Nephron (organoid): ENCODE measurements at regions not wholly inside any gene's neighbourhood (a gene's known extent, or its start where the extent isn't known, plus 50 kb on each side); places are given as distances from the start of the nearest gene placed in this dataset.

Experiments used
- H3K27ac Mint-ChIP-seq, 3 experiments: 2 replicates each; pipeline ENCODE4 v1.8.0; 2020; ENCODE audit warnings: mixed read lengths in 3 of 3, mild to moderate bottlenecking in 2 of 3, moderate library complexity in 1 of 3
- H3K27me3 Mint-ChIP-seq: 2 replicates; pipeline ENCODE4 v1.8.0; 2021; ENCODE audit warnings: low read depth, mild to moderate bottlenecking, moderate library complexity, mixed read lengths
- H3K36me3 Mint-ChIP-seq: 2 replicates; pipeline ENCODE4 v1.8.0; 2020; ENCODE audit warnings: low read depth, mixed read lengths
- H3K4me1 Mint-ChIP-seq: 2 replicates; pipeline ENCODE4 v1.8.0; 2020; ENCODE audit warnings: mixed read lengths
- H3K4me3 Mint-ChIP-seq, 3 experiments: 2 replicates each; pipeline ENCODE4 v1.8.0; 2020; ENCODE audit warnings: mild to moderate bottlenecking in 3 of 3, mixed read lengths in 3 of 3, moderate library complexity in 2 of 3
- H3K9me3 Mint-ChIP-seq: 2 replicates; pipeline ENCODE4 v1.8.0; 2020; ENCODE audit warnings: mixed read lengths
- TF ChIP-seq, protein P1 (sequence below), 3 experiments: fragments of 200-600 bp; sonication (generic); IDR thresholded peaks; one replicate each; pipeline ENCODE4 v1.5.0; 2021; ENCODE audit warnings: antibody characterized with exemption in 3 of 3; ENCODE audit not compliant: unreplicated experiment in 3 of 3

DNA sequence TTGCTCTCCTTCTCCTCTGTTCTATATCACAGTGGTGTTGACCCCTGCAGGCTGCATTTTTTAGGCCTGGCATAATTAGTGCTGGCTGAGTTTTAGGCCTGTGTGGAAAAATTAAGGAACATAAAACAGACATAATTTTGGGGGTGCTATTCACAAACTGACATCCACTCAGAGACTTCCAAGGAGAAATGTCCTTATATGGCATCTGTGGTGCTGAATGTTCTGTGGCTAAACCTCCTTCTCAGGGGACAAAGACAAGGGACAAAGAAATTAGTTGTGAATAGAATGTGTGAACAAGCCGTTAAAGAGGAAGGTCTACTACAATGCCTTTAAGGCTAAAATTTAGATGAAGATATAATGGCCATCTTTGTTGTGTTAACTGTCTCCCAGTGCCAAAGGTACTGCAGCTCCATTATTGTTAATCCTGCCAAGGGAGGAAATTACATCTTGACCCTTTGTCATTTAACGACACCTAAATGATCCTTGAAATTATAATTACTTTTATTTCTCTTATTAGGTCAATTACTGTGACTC lies 870.0 kb upstream of the CHAC2 start:
- Mint-ChIP-seq H3K4me1 (no peaks in the 10 kb centered on the region), H3K27ac (no peak overlapping the region), H3K27me3 (no peaks in the 10 kb centered on the region), H3K9me3 (peaks cover 36% of the 10 kb centered on the region), H3K36me3 (no peaks in the 10 kb centered on the region), H3K4me3 (no peak overlapping the region)
- TF ChIP-seq, protein P1, sequence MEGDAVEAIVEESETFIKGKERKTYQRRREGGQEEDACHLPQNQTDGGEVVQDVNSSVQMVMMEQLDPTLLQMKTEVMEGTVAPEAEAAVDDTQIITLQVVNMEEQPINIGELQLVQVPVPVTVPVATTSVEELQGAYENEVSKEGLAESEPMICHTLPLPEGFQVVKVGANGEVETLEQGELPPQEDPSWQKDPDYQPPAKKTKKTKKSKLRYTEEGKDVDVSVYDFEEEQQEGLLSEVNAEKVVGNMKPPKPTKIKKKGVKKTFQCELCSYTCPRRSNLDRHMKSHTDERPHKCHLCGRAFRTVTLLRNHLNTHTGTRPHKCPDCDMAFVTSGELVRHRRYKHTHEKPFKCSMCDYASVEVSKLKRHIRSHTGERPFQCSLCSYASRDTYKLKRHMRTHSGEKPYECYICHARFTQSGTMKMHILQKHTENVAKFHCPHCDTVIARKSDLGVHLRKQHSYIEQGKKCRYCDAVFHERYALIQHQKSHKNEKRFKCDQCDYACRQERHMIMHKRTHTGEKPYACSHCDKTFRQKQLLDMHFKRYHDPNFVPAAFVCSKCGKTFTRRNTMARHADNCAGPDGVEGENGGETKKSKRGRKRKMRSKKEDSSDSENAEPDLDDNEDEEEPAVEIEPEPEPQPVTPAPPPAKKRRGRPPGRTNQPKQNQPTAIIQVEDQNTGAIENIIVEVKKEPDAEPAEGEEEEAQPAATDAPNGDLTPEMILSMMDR (IDR thresholded peaks at IDR 0.05; ENCODE audit: unreplicated experiment in 3 of 3): no peak

DNA sequence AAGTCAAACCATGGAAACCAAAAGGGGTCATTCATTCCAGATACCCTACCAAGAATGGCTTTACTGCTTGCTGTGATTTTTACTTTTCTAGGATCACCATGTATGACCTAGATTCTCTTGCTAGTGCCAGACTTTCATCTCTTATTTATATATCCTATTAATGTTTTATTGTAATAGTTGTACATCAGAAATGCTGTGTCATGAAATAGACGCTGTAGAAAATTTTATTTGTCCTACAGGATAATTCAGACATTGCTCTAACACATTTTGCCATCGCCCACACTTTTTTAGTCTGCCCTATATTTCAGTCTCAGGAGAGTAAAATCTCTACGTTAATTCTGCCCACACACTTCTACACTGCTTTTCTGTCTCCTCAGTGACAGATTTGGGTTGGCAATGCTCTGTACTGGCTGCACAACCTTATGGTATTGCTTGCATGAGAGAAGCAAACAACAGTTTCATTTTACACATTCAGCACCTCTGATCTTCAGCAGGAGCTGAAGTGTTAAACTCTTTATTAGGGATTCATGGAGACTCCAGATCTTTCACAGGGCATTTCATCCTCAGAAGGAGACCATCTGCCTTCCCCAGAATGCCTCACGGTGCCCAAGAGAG lies 871.8 kb upstream of the CHAC2 start:
- Mint-ChIP-seq H3K27me3 (no peaks in the 10 kb centered on the region), H3K36me3 (no peaks in the 10 kb centered on the region), H3K4me1 (no peaks in the 10 kb centered on the region), H3K4me3 (no peak overlapping the region), H3K9me3 (peaks cover 35% of the 10 kb centered on the region), H3K27ac (no peak overlapping the region)
- TF ChIP-seq, protein P1 (IDR thresholded peaks at IDR 0.05; ENCODE audit: unreplicated experiment in 3 of 3): no peak

DNA sequence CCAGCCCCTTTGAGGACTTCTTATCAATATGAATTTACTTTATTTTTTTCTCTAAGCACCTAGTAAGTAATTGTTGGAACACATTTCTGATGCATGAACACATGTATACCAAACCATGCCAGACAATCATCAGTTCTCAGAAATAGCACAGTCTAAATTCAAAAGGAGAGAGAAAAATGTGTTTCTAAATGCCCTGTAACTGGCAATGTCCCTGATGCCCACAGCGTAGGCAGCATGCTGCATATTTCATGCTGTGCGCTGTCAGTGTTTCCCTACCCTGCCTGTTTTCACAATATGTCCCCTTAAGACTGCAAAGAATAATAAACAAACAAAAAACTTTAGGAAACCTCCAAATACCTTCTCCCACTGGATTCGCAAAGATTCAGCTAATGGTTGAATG lies 881.0 kb upstream of the CHAC2 start:
- Mint-ChIP-seq H3K36me3 (no peaks in the 10 kb centered on the region), H3K4me1 (no peaks in the 10 kb centered on the region), H3K27me3 (no peaks in the 10 kb centered on the region), H3K27ac (no peak overlapping the region), H3K9me3 (peaks cover 4% of the 10 kb centered on the region), H3K4me3 (no peak overlapping the region)
- TF ChIP-seq, protein P1 (IDR thresholded peaks at IDR 0.05; ENCODE audit: unreplicated experiment in 3 of 3): no peak

DNA sequence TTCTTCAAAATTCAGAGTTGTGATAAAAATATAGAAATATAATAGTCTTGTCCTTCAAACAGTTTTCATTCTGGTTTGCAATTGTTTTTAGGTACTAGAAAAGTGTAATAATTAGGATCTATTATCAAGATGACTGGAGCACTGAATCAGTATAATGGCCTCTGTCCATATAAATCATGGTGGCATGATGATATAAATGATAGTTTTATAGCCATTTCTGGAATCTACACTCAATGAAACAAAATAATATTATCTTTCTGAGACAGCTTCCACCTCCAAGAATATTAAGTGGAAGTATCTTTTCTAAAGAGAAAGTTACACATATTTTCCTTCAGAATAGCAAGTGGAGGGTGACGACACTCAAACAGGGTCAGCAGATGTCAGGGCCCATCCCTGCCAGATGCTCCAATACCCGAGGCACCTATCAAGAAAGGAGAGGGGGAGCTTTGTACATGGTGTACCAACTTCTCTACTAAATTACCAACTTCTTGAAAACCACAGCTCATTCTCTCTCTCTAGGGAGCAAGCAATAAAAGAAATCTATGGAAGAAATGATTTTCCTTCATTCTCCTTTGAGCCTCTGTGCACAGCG lies 882.7 kb upstream of the CHAC2 start:
- Mint-ChIP-seq H3K4me1 (no peaks in the 10 kb centered on the region), H3K36me3 (no peaks in the 10 kb centered on the region), H3K4me3 (no peak overlapping the region), H3K27ac (no peak overlapping the region), H3K9me3 (no peaks in the 10 kb centered on the region), H3K27me3 (no peaks in the 10 kb centered on the region)
- TF ChIP-seq, protein P1 (IDR thresholded peaks at IDR 0.05; ENCODE audit: unreplicated experiment in 3 of 3): no peak

DNA sequence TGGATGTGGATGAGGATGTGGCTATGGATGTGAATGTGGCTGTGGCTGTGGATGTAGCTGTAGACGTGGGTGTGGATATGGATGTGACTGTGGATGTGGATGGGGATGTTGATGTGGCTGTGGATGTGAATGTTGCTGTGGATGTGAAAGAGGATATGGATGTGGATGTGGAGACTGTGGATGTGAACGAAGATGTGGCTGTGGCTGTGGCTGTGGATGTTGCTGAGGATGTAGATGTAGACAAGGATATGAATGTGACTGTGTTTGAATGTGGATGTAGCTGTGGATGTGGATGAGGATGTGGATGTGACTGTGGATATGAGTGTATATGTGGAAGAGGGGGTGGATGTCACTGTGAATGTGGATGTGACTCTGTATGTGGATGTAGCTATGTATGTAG lies 884.6 kb upstream of the CHAC2 start:
- Mint-ChIP-seq H3K9me3 (no peaks in the 10 kb centered on the region), H3K36me3 (no peaks in the 10 kb centered on the region), H3K4me1 (no peaks in the 10 kb centered on the region), H3K27me3 (no peaks in the 10 kb centered on the region), H3K27ac (no peak overlapping the region), H3K4me3 (no peak overlapping the region)
- TF ChIP-seq, protein P1 (IDR thresholded peaks at IDR 0.05; ENCODE audit: unreplicated experiment in 3 of 3): no peak

DNA sequence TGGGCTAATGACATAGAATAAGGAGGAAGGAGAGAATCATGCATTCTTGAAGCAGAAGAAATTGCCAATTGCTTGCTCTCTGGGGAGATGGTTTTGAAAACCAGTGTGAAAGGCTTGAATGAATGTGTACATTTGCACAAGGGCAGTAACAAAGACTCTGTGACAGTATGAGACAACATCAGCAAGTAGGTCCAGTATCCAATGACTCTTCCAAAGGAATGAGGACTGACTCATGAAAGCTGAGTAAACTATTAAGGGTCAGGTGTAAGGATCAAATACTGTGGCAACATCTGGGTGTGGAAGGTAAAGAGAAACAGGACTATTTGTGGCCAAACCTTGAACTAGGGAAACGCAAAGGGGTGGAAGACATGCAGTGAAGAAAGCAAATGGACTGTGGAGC lies 886.0 kb upstream of the CHAC2 start:
- H3K27me3 Mint-ChIP-seq: no peaks in the 10 kb centered on the region
- TF ChIP-seq, protein P1 (IDR thresholded peaks at IDR 0.05; ENCODE audit: unreplicated experiment in 3 of 3): no peak
- H3K4me3 Mint-ChIP-seq: no peak overlapping the region

More for the DNA sequence above, 886.0 kb upstream of the CHAC2 start:
- H3K4me1 Mint-ChIP-seq: no peaks in the 10 kb centered on the region
- no peaks in the 10 kb centered on the region for H3K9me3 Mint-ChIP-seq
- no peaks in the 10 kb centered on the region for H3K36me3 Mint-ChIP-seq
- H3K27ac Mint-ChIP-seq: no peak overlapping the region
